OCI-LY1 (cell line): ENCODE measurements at regions not wholly inside any gene's neighbourhood (a gene's known extent, or its start where the extent isn't known, plus 50 kb on each side); places are given as distances from the start of the nearest gene placed in this dataset.

Experiments
- CTCF ChIP-seq: fragments of 200-600 bp; sonication (generic), shearing (Covaris generic); IDR thresholded peaks from 2 replicates; pipeline ENCODE4 v1.5.1; 2017; ENCODE audit warnings: mild to moderate bottlenecking, antibody characterized with exemption, low read length, moderate library complexity, mixed read lengths
- EZH2 ChIP-seq: fragments of 200-600 bp; sonication (generic), shearing (Covaris generic); IDR thresholded peaks from 2 replicates; pipeline ENCODE4 v1.8.0; 2017; ENCODE audit warnings: borderline replicate concordance, mixed run types, mild to moderate bottlenecking, antibody characterized with exemption, low read length, moderate library complexity, mixed read lengths

GRCh38 chr3:76369170-76369569 is 583.8 kb upstream of the ZNF717 start:
- peak; percentile 33; the same call in 1 of the 2 replicates for TF ChIP-seq CTCF
- TF ChIP-seq EZH2: no peak
